ENCODE measurements at regions not wholly inside any gene's neighbourhood (a gene's known extent, or its start where the extent isn't known, plus 50 kb on each side); places are given as distances from the start of the nearest gene placed in this dataset.
A peak's percentile ranks its signal among the peaks of the same experiment; 100 is the strongest.
"Not testable (repeated sequence)": the region's sequence is repeated elsewhere in the genome, so short reads cannot be mapped to it uniquely, and the experiment has no call there.

GRCh38 chr20:1811621-1812498 lies 83.3 kb upstream of the SIRPA start:
- DNase-seq (ENCODE audit: low spot score) = no peak

- DNase-seq (ENCODE audit: low spot score) = peak; percentile 49
These were observed 84.1 kb upstream of the SIRPA start for GRCh38 chr20:1810926-1811620.

GRCh38 chr20:1810572-1810925 lies 84.7 kb upstream of the SIRPA start:
- DNase-seq (ENCODE audit: low spot score) = no peak

GRCh38 chr20:1809611-1810510 lies 85.3 kb upstream of the SIRPA start:
- no peak for DNase-seq (ENCODE audit: low spot score)

- DNase-seq (ENCODE audit: low spot score) = no peak
These were observed 86.1 kb upstream of the SIRPA start for GRCh38 chr20:1809131-1809572.

- no peak for DNase-seq (ENCODE audit: low spot score)
These were observed 87.1 kb upstream of the SIRPA start for GRCh38 chr20:1808101-1808500.

- no peak for DNase-seq (ENCODE audit: low spot score)
These were observed 87.8 kb upstream of the SIRPA start for GRCh38 chr20:1807394-1807793.

GRCh38 chr20:1806456-1806855 lies 88.8 kb upstream of the SIRPA start:
- DNase-seq (ENCODE audit: low spot score) = no peak

- DNase-seq (ENCODE audit: low spot score) = no peak
These were observed 89.4 kb upstream of the SIRPA start for GRCh38 chr20:1805816-1806215.

GRCh38 chr20:1805161-1805581 lies 90.0 kb upstream of the SIRPA start:
- DNase-seq (ENCODE audit: low spot score) = peak; percentile 55

GRCh38 chr20:1804554-1804956 lies 90.7 kb upstream of the SIRPA start:
- peak; percentile 55 for DNase-seq (ENCODE audit: low spot score)

GRCh38 chr20:1803932-1804501 lies 91.2 kb upstream of the SIRPA start:
- DNase-seq (ENCODE audit: low spot score) = no peak

- no peak for DNase-seq (ENCODE audit: low spot score)
These were observed 91.9 kb upstream of the SIRPA start for GRCh38 chr20:1803061-1803931.

- no peak for DNase-seq (ENCODE audit: low spot score)
These were observed 92.7 kb upstream of the SIRPA start for GRCh38 chr20:1802385-1803060.

GRCh38 chr20:1801929-1802306 lies 93.3 kb upstream of the SIRPA start:
- DNase-seq (ENCODE audit: low spot score) = no peak

- no peak for DNase-seq (ENCODE audit: low spot score)
These were observed 93.8 kb upstream of the SIRPA start for GRCh38 chr20:1801225-1801928.

- DNase-seq (ENCODE audit: low spot score) = no peak
These were observed 94.4 kb upstream of the SIRPA start for GRCh38 chr20:1800777-1801176.

- DNase-seq (ENCODE audit: low spot score) = no peak
These were observed 95.0 kb upstream of the SIRPA start for GRCh38 chr20:1800180-1800579.

- not testable (repeated sequence) for DNase-seq (ENCODE audit: low spot score)
These were observed 95.5 kb upstream of the SIRPA start for GRCh38 chr20:1799746-1800145.

All from mesenteric fat pad (tissue), 1 donor.